ENCODE measurements at regions not wholly inside any gene's neighbourhood (a gene's known extent, or its start where the extent isn't known, plus 50 kb on each side); places are given as distances from the start of the nearest gene placed in this dataset.

GRCh38 chr18:64405161-64405560, 256.3 kb upstream of the LINC00305 start:
- TF ChIP-seq, protein P1, sequence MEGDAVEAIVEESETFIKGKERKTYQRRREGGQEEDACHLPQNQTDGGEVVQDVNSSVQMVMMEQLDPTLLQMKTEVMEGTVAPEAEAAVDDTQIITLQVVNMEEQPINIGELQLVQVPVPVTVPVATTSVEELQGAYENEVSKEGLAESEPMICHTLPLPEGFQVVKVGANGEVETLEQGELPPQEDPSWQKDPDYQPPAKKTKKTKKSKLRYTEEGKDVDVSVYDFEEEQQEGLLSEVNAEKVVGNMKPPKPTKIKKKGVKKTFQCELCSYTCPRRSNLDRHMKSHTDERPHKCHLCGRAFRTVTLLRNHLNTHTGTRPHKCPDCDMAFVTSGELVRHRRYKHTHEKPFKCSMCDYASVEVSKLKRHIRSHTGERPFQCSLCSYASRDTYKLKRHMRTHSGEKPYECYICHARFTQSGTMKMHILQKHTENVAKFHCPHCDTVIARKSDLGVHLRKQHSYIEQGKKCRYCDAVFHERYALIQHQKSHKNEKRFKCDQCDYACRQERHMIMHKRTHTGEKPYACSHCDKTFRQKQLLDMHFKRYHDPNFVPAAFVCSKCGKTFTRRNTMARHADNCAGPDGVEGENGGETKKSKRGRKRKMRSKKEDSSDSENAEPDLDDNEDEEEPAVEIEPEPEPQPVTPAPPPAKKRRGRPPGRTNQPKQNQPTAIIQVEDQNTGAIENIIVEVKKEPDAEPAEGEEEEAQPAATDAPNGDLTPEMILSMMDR (IDR thresholded peaks at IDR 0.05), result no peak
- no peak for TF ChIP-seq POLR2A (IDR thresholded peaks at IDR 0.05)
